ENCODE measurements at regions not wholly inside any gene's neighbourhood (a gene's known extent, or its start where the extent isn't known, plus 50 kb on each side); places are given as distances from the start of the nearest gene placed in this dataset.

- TF ChIP-seq FOXA1 (IDR thresholded peaks at IDR 0.05): no peak
- TF ChIP-seq BHLHE40 (IDR thresholded peaks at IDR 0.05; ENCODE audit: borderline replicate concordance): no peak
- TF ChIP-seq SUZ12 (IDR thresholded peaks at IDR 0.05): no peak
- TF ChIP-seq HDGF (IDR thresholded peaks at IDR 0.05; ENCODE audit: borderline replicate concordance): no peak
- no peak for TF ChIP-seq FOXK2 (IDR thresholded peaks at IDR 0.05)
- no peak for TF ChIP-seq TARDBP (IDR thresholded peaks at IDR 0.05)
- no peak for TF ChIP-seq PKNOX1 (IDR thresholded peaks at IDR 0.05)
- no peak for TF ChIP-seq ELF4 (IDR thresholded peaks at IDR 0.05)
- no peak for TF ChIP-seq ZNF384 (IDR thresholded peaks at IDR 0.05)
- no peak for TF ChIP-seq L3MBTL2 (conservative IDR thresholded peaks at IDR 0.05)
- TF ChIP-seq SP1 (IDR thresholded peaks at IDR 0.05): no peak
- no peak for TF ChIP-seq ARNT (IDR thresholded peaks at IDR 0.05)
- TF ChIP-seq FOXM1 (IDR thresholded peaks at IDR 0.05; ENCODE audit: borderline replicate concordance): no peak
Observed at GRCh38 chr5:73229271-73229670, 56.3 kb downstream of the TMEM174 start.

All from HEK293T (cell line).